ENCODE measurements at regions not wholly inside any gene's neighbourhood (a gene's known extent, or its start where the extent isn't known, plus 50 kb on each side); places are given as distances from the start of the nearest gene placed in this dataset.
"Not testable (repeated sequence)": the region's sequence is repeated elsewhere in the genome, so short reads cannot be mapped to it uniquely, and the experiment has no call there.

- no peak for DNase-seq (ENCODE audit: low read depth)
Measured at GRCh38 chr14:89743828-89744227, 210.7 kb downstream of the EFCAB11 start.

DNA sequence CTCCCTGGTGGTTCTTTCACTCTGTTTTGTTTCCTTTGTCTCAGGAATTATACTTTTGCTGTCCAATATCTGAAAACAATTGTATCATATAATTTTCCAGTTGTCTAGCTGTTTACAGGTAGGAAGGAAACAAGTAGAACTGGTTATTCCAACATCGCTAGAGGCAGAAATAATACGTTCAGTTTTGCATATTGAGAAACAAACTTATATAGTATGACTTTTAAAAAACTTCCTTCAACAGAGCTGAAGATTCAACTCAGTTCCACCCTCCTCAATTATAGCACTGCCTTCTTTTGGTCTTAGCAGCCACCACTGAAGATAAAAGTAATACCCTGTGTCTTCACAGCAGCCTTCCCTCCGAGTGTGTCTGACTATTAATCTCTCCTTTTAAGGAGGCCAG lies 214.3 kb downstream of the EFCAB11 start:
- no peak for DNase-seq (ENCODE audit: low read depth)

GRCh38 chr14:89736881-89737280 lies 217.6 kb downstream of the EFCAB11 start:
- no peak for DNase-seq (ENCODE audit: low read depth)

DNA sequence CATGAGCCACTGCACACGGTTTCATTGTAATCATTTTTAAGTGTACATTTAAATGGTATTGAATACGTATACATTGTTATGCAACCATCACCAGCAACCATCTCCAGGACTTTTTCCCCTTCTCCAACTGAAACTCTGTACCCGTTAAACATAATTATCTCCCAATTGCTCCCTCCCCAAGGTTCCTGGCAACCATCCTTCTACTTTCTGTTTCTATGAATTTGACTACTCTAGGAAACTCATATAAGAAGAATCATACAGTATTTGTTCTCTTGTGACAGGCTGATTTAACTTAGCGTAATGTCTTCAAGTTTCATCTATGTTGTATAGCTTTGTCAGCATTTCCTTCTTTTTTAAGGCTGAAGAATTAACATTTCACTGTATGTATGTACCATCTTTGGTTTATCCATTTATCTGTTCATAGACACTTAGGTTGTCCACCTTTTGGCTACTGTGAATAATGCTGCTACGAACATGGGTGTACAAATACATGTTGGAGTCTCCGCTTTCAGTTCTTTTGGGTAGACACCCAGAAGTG lies 223.1 kb downstream of the EFCAB11 start:
- no peak for DNase-seq (ENCODE audit: low read depth)

GRCh38 chr14:89730687-89731086 lies 223.8 kb downstream of the EFCAB11 start:
- no peak for DNase-seq (ENCODE audit: low read depth)

GRCh38 chr14:89728964-89729363 lies 225.6 kb downstream of the EFCAB11 start:
- no peak for DNase-seq (ENCODE audit: low read depth)

DNA sequence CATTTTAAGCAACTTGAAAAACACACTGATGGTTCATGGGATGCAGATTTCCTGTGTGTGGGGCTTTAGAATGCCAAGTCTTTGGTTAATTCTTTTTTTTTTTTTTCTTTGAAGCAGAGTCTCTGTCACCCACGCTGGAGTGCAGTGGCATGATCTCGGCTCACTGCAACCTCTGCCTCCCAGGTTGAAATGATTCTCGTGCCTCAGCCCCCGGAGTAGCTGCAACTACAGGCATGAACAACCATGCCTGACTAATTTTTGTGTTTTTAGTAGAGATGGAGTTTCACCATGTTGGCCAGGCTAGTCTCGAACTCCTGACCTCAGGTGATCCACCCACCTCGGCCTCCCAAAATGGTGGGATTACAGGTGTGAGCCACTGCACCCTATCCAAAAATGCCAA lies 228.3 kb downstream of the EFCAB11 start:
- not testable (repeated sequence) for DNase-seq (ENCODE audit: low read depth)

DNA sequence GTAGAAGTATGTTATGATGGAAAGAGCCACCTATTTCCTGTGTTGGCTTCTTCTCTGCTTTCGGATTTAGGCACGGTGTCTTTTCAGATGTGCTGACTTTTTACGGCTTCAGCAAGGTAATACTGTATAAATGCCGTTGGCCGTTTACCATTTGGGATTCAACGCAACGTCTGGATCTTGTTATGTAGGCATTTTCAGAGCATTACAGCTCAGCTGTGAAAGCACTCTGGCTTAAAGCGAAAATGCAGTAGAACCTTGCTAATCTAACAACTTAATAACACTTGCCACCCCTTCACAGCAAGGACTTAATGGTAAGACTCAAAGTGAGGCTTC lies 229.9 kb downstream of the EFCAB11 start:
- peak; percentile 14 for DNase-seq (ENCODE audit: low read depth)

- peak; percentile 39 for DNase-seq (ENCODE audit: low read depth)
Measured at GRCh38 chr14:89723930-89724627, 230.5 kb downstream of the EFCAB11 start.

DNA sequence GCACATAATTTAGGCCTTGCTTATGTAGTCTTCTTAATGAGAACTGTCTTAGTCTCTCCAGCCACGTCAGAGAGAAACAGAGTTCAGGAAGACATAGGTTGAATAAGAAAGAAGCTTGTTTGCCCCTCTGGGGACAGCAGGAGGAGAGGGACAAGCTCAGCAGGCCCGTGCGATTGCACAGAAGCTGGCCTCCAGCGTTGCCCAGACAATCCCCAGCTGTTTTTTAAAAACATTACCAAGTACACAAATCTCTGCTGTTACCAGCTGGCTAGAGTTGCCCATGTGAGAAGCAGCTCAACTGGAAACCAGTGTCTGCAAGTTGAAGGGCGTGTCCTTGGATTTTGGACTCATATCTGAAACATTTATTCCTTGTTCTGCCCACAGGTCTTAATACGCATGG lies 232.6 kb downstream of the EFCAB11 start:
- no peak for DNase-seq (ENCODE audit: low read depth)

DNA sequence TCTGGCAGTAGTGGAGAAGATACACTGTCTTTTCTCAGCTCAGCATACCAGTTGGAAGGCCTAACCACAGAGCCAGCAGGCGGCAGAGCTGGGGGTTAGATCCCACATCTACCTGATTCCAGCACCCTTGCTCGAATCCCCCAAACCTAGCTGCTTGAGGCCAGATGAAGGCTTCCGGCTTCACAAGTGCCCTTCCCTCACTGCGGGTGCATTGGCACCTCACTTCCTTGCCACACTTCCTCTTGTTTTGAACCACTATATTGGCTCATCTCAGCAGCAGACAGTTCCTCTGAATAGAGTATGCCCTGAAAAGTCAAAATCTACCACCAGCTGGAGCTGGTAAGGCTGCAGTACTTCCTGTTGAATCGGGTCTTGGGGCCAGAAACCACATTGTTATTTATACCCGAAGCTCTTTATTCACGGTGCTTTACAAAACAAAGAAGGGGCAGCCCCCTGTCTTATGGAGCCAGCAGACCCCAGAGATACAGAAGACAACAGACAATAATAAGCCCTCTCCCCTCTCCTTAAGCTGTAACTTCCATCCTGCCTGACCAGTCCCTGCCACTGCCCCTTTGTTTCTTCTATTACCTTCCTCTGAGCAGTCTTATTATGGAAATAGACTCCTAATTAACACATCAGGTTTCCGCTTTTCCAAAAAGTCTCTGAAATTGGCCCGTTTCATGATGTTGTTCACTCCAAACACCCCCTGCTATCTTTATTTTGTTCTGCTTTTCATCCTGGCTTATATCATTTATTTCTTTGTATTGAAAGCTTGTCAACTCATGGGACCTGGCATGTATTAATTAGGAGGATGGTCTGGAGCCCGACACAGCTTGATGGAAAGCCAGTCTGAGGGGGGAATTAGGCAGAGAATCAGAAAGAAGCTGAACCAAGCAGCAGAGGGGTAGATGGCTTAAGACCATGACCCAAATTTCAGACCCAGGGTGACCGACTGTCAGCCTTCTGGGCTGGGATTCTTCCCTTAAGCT lies 233.5 kb downstream of the EFCAB11 start:
- no peak for DNase-seq (ENCODE audit: low read depth)

- no peak for DNase-seq (ENCODE audit: low read depth)
Measured at GRCh38 chr14:89720076-89720687, 234.3 kb downstream of the EFCAB11 start.

DNA sequence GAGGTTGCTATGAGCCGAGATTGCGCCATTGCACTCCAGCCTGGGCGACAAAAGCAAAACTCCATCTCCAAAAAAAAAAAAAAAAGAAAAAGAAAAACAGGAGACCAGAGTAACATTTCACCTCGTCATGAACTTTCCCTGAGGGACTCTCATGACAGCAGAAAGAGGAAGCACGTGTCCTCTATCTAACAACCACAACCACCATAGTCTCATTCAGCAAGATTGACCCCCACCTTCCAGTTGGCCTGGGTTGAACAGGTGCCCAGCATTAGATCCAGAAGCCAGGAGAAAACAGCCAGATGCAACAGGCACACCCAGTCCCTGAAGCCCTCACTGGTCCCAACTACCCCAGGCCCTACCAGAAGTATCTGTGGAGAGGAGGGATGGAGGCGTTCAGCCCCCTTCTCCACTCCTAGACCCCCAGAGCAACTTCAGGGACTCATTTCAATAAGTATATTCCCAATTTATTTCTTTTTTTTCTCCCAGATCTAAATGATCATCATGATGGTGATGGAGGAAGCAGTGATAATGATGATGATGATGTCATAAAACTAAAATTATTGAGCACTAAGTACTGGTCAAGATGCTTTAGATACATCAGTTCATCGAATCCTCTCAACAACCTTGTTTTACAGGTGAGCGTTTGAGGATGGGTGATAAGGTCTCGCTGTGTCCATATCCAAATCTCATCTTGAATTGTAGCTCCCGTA lies 235.0 kb downstream of the EFCAB11 start:
- DNase-seq (ENCODE audit: low read depth) = no peak

DNA sequence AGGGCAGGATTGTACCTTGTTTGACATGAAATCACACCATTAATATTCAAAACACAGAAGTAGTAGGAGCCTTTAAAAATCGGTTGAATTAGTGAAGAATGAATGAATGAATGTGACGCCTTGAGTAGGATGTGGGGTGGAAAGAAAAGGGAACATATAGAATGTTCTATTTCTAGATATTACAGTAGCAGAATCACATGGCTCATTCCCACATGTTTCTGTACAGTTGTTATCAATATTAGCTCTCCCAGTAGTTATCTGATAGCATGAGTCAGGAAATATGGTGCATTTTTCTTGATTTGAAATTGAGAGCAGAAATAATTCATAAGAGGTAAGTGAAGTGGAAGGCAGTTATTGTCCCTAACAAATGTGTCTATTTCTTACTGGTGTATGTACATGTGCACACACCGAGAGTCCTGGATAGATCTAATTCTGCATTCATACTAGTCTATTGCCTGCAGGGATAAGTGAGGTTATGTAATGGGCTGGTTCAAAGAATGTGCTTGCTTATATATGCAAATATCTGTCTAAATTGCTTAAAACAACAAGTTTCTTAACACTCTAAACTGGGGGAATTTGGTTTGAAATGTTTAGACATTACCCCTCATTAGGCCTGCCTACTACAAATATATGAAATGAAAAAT lies 245.4 kb downstream of the EFCAB11 start:
- no peak for DNase-seq (ENCODE audit: low read depth)

GRCh38 chr14:89707086-89707485 lies 247.4 kb downstream of the EFCAB11 start:
- DNase-seq (ENCODE audit: low read depth) = no peak

- DNase-seq (ENCODE audit: low read depth) = no peak
Measured at GRCh38 chr14:89702876-89703200, 251.7 kb downstream of the EFCAB11 start.

- peak; percentile 47 for DNase-seq (ENCODE audit: low read depth)
Measured at GRCh38 chr14:89702073-89702875, 252.3 kb downstream of the EFCAB11 start.

GRCh38 chr14:89701211-89702043 lies 253.1 kb downstream of the EFCAB11 start:
- peak; percentile 71 for DNase-seq (ENCODE audit: low read depth)

DNA sequence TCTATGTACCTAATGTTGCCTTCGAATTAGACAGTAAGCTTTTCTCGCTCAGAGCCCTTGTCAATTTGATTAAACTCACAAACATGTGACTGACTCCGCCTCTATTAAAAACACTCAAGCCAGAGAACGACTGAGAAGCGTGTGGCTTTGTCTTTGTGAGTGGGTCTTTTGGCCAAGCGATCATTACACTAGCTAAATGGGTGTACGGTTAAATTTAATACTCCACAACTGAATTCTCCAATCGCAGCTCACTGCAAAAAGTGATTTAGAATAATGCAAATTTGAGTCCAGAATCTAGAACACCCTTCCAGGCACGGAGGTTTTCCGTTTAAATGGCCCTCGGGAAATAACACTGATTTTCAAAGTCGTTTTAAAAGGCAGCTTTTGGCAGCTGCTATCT lies 253.7 kb downstream of the EFCAB11 start:
- no peak for DNase-seq (ENCODE audit: low read depth)

GRCh38 chr14:89699071-89699470 lies 255.5 kb downstream of the EFCAB11 start:
- no peak for DNase-seq (ENCODE audit: low read depth)

Measured in fibroblast of gingiva (primary cell).